ENCODE measurements at regions not wholly inside any gene's neighbourhood (a gene's known extent, or its start where the extent isn't known, plus 50 kb on each side); places are given as distances from the start of the nearest gene placed in this dataset.

DNA sequence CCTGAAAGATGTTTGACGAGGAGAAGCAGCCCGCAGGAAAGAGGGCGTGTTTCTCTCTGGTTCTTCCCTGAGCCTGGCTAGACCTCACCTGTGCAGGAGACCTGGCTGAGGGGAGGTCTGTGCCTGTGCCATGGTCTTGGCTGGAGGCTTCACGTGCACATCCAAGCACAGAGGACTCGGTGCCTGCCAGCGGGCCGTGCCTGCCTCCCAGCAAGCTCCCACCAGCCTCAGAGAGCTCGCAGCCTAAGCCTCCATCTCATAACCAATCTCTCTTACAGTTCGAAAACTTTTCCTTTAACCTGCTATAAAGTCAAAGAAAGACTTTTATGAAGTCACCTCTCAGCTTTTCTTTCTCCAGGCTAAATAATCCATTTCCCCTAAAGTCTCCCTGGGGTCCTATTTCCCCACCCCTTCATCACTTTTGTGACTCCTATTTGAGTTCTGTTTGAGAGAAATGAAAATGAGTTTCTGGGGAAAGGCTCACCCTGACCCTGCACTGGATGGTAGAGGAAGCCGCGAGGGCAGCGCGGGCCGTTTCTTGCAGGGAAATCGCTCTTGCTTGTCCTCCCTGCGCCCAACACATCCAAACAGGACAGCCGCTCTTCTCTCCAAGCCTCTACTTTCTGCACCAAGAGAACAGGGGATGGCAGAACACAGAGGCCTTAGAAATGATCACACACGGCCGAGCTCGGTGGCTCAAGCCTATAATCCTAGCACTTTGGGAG is 521.0 kb downstream of the SOX11 start:
- Mint-ChIP-seq H3K27me3 (ENCODE audit: low read depth) (no peaks in the 10 kb centered on the region), H3K27ac (no peak overlapping the region), H3K9me3 (no peaks in the 10 kb centered on the region), H3K4me3 (no peak overlapping the region), H3K4me1 (ENCODE audit: low read depth) (no peaks in the 10 kb centered on the region), H3K36me3 (ENCODE audit: insufficient read depth in 2 of 2) (no peaks in the 10 kb centered on the region)
- DNase-seq (no peak), ATAC-seq (replicated peaks in 1 of 2) (no peak)

DNA sequence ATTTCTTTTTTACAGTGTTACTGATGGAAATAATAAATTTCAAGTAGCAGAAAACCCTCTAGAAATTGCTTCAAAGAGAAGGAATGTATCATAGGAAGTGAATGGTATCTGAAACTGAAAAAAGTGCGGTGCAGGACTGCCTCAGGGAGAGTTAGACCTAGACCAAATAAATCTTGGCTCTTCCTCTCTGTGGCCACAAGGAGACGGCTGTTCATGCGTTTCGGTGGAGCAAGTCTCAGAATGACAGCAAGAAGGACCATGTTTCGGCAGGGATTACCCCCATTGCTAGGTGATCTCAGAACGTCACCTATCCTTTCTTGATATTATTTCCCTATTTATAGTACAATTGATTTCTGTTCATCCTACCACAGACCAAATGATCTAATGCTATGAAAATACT is 522.3 kb downstream of the SOX11 start:
- Mint-ChIP-seq H3K4me1 (ENCODE audit: low read depth) (no peaks in the 10 kb centered on the region), H3K9me3 (no peaks in the 10 kb centered on the region), H3K36me3 (ENCODE audit: insufficient read depth in 2 of 2) (no peaks in the 10 kb centered on the region), H3K4me3 (no peak overlapping the region), H3K27me3 (ENCODE audit: low read depth) (no peaks in the 10 kb centered on the region), H3K27ac (no peak overlapping the region)
- DNase-seq: no peak
- no peak for ATAC-seq (replicated peaks in 1 of 2)

- no peaks in the 10 kb centered on the region for H3K4me1 Mint-ChIP-seq (ENCODE audit: low read depth)
- DNase-seq: no peak
- H3K27ac Mint-ChIP-seq: no peak overlapping the region
- H3K36me3 Mint-ChIP-seq (ENCODE audit: insufficient read depth in 2 of 2): no peaks in the 10 kb centered on the region
- H3K9me3 Mint-ChIP-seq: no peaks in the 10 kb centered on the region
- no peaks in the 10 kb centered on the region for H3K27me3 Mint-ChIP-seq (ENCODE audit: low read depth)
- ATAC-seq (replicated peaks in 1 of 2): no peak
- no peak overlapping the region for H3K4me3 Mint-ChIP-seq
These were observed 522.9 kb downstream of the SOX11 start for GRCh38 chr2:6215053-6215452.

- H3K27me3 Mint-ChIP-seq (ENCODE audit: low read depth): no peaks in the 10 kb centered on the region
These were observed 524.0 kb downstream of the SOX11 start for GRCh38 chr2:6216234-6216633.

GRCh38 chr2:6218926-6219325 is 526.7 kb downstream of the SOX11 start:
- ATAC-seq (replicated peaks in 1 of 2): no peak
- H3K9me3 Mint-ChIP-seq: no peaks in the 10 kb centered on the region
- H3K27me3 Mint-ChIP-seq (ENCODE audit: low read depth): no peaks in the 10 kb centered on the region
- no peak overlapping the region for H3K27ac Mint-ChIP-seq
- H3K4me1 Mint-ChIP-seq (ENCODE audit: low read depth): no peaks in the 10 kb centered on the region
- H3K4me3 Mint-ChIP-seq: no peak overlapping the region
- no peaks in the 10 kb centered on the region for H3K36me3 Mint-ChIP-seq (ENCODE audit: insufficient read depth in 2 of 2)
- no peak for DNase-seq

More at GRCh38 chr2:6216234-6216633, 524.0 kb downstream of the SOX11 start:
- no peak overlapping the region for H3K4me3 Mint-ChIP-seq
- no peak for DNase-seq
- H3K9me3 Mint-ChIP-seq: no peaks in the 10 kb centered on the region
- H3K36me3 Mint-ChIP-seq (ENCODE audit: insufficient read depth in 2 of 2): no peaks in the 10 kb centered on the region
- H3K27ac Mint-ChIP-seq: no peak overlapping the region
- ATAC-seq (replicated peaks in 1 of 2): no peak
- no peaks in the 10 kb centered on the region for H3K4me1 Mint-ChIP-seq (ENCODE audit: low read depth)

DNA sequence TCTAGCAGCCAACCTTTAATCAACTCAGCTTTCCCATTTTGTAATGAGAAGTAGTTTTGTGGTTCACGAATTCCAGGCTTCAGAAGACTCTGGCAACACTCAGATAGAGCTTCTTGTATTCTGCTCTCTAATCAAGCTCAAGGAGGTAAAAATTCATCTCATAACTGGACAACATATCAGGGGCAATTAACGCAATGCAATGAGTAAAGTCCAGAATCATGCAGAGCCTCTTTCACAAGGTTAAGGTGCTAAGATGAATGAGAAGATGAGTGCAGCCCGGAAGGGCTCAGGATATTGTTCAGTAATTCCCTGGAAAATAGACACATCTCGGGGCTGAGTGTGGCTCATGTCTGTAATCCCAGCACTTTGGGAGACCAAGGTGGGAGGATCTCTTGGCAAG is 527.7 kb downstream of the SOX11 start:
- Mint-ChIP-seq H3K27ac (no peak overlapping the region), H3K27me3 (ENCODE audit: low read depth) (no peaks in the 10 kb centered on the region), H3K4me3 (no peak overlapping the region), H3K36me3 (ENCODE audit: insufficient read depth in 2 of 2) (no peaks in the 10 kb centered on the region), H3K4me1 (ENCODE audit: low read depth) (no peaks in the 10 kb centered on the region), H3K9me3 (peaks cover 0 to 2% of the 10 kb centered on the region in 2 donors)
- ATAC-seq (replicated peaks in 1 of 2): no peak
- DNase-seq: no peak

- Mint-ChIP-seq H3K4me3 (no peak overlapping the region), H3K27me3 (ENCODE audit: low read depth) (no peaks in the 10 kb centered on the region), H3K36me3 (ENCODE audit: insufficient read depth in 2 of 2) (no peaks in the 10 kb centered on the region), H3K27ac (no peak overlapping the region), H3K9me3 (peaks cover 0 to 5% of the 10 kb centered on the region in 2 donors), H3K4me1 (ENCODE audit: low read depth) (no peaks in the 10 kb centered on the region)
- DNase-seq (no peak), ATAC-seq (replicated peaks in 1 of 2) (no peak)
These were observed 530.1 kb downstream of the SOX11 start for GRCh38 chr2:6222296-6222695.

- Mint-ChIP-seq H3K36me3 (ENCODE audit: insufficient read depth in 2 of 2) (no peaks in the 10 kb centered on the region), H3K27me3 (ENCODE audit: low read depth) (no peaks in the 10 kb centered on the region), H3K27ac (no peak overlapping the region), H3K4me3 (no peak overlapping the region), H3K4me1 (ENCODE audit: low read depth) (no peaks in the 10 kb centered on the region), H3K9me3 (peaks cover 0 to 5% of the 10 kb centered on the region in 2 donors)
- ATAC-seq (replicated peaks in 1 of 2) (no peak), DNase-seq (no peak)
These were observed 532.1 kb downstream of the SOX11 start for GRCh38 chr2:6224267-6224666.

- no peak overlapping the region for H3K27ac Mint-ChIP-seq
- H3K4me3 Mint-ChIP-seq: no peak overlapping the region
- ATAC-seq (replicated peaks in 1 of 2) (no peak), DNase-seq (no peak)
- H3K9me3 Mint-ChIP-seq: peaks cover 5 to 6% of the 10 kb centered on the region in 2 donors
- no peaks in the 10 kb centered on the region for H3K36me3 Mint-ChIP-seq (ENCODE audit: insufficient read depth in 2 of 2)
- no peaks in the 10 kb centered on the region for H3K27me3 Mint-ChIP-seq (ENCODE audit: low read depth)
- no peaks in the 10 kb centered on the region for H3K4me1 Mint-ChIP-seq (ENCODE audit: low read depth)
These were observed 536.1 kb downstream of the SOX11 start for GRCh38 chr2:6228251-6228650.

GRCh38 chr2:6231166-6231565 is 539.0 kb downstream of the SOX11 start:
- Mint-ChIP-seq H3K4me1 (ENCODE audit: low read depth) (no peaks in the 10 kb centered on the region), H3K27me3 (ENCODE audit: low read depth) (no peaks in the 10 kb centered on the region), H3K36me3 (ENCODE audit: insufficient read depth in 2 of 2) (no peaks in the 10 kb centered on the region), H3K4me3 (no peak overlapping the region), H3K9me3 (peaks cover 1 to 6% of the 10 kb centered on the region in 2 donors), H3K27ac (no peak overlapping the region)
- DNase-seq (no peak), ATAC-seq (replicated peaks in 1 of 2) (no peak)

GRCh38 chr2:6233993-6234392 is 541.8 kb downstream of the SOX11 start:
- DNase-seq (no peak), ATAC-seq (replicated peaks in 1 of 2) (no peak)
- Mint-ChIP-seq H3K36me3 (ENCODE audit: insufficient read depth in 2 of 2) (no peaks in the 10 kb centered on the region), H3K9me3 (peaks cover 0 to 7% of the 10 kb centered on the region in 2 donors), H3K27ac (no peak overlapping the region), H3K4me1 (ENCODE audit: low read depth) (no peaks in the 10 kb centered on the region), H3K27me3 (ENCODE audit: low read depth) (no peaks in the 10 kb centered on the region), H3K4me3 (no peak overlapping the region)

- DNase-seq: no peak
- ATAC-seq (replicated peaks in 1 of 2): no peak
- no peak overlapping the region for H3K27ac Mint-ChIP-seq
These were observed 542.5 kb downstream of the SOX11 start for GRCh38 chr2:6234702-6235101.

DNA sequence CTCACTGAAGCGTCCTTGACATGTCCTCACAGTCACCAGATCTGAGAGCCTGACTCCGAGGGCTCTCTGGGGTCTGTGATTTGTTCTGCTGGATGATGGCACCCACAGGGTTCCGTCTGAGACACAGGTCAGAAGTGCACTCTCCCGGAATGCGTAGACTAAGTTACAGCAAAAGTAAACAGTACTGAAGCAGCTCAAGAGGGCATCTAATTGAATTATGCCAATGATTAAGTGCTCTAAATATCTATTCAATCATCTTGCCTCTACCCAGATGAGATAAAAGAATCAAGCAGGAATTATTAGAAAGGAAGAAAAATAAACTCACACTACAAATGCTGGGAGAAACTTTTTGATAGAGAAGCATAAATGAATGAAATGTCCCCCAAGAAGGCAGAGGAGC is 544.1 kb downstream of the SOX11 start:
- Mint-ChIP-seq H3K27ac (no peak overlapping the region), H3K9me3 (peaks cover 5% of the 10 kb centered on the region in 2 donors), H3K4me1 (ENCODE audit: low read depth) (no peaks in the 10 kb centered on the region), H3K4me3 (no peak overlapping the region), H3K36me3 (ENCODE audit: insufficient read depth in 2 of 2) (peaks cover 1 to 3% of the 10 kb centered on the region in 2 donors), H3K27me3 (ENCODE audit: low read depth) (no peaks in the 10 kb centered on the region)
- no peak for ATAC-seq (replicated peaks in 1 of 2)
- no peak for DNase-seq

More at GRCh38 chr2:6234702-6235101, 542.5 kb downstream of the SOX11 start:
- H3K9me3 Mint-ChIP-seq: peaks cover under 1 to 4% of the 10 kb centered on the region in 2 donors
- peaks cover under 1% of the 10 kb centered on the region in 2 donors for H3K36me3 Mint-ChIP-seq (ENCODE audit: insufficient read depth in 2 of 2)
- H3K27me3 Mint-ChIP-seq (ENCODE audit: low read depth): no peaks in the 10 kb centered on the region
- no peaks in the 10 kb centered on the region for H3K4me1 Mint-ChIP-seq (ENCODE audit: low read depth)
- H3K4me3 Mint-ChIP-seq: no peak overlapping the region

- no peaks in the 10 kb centered on the region for H3K4me1 Mint-ChIP-seq (ENCODE audit: low read depth)
- H3K36me3 Mint-ChIP-seq (ENCODE audit: insufficient read depth in 2 of 2): peaks cover 1 to 3% of the 10 kb centered on the region in 2 donors
- no peak for ATAC-seq (replicated peaks in 1 of 2)
These were observed 545.0 kb downstream of the SOX11 start for GRCh38 chr2:6237039-6237660.

More at GRCh38 chr2:6237039-6237660, 545.0 kb downstream of the SOX11 start:
- Mint-ChIP-seq H3K9me3 (peaks cover 3 to 5% of the 10 kb centered on the region in 2 donors), H3K27ac (no peak overlapping the region), H3K27me3 (ENCODE audit: low read depth) (no peaks in the 10 kb centered on the region), H3K4me3 (no peak overlapping the region)
- DNase-seq: no peak
